PC-3 (cell line): ENCODE measurements at regions not wholly inside any gene's neighbourhood (a gene's known extent, or its start where the extent isn't known, plus 50 kb on each side); places are given as distances from the start of the nearest gene placed in this dataset.

Source experiments
- EZH2 ChIP-seq: fragments of 300-600 bp; sonication (generic); IDR thresholded peaks from one replicate; pipeline ENCODE4 v1.6.1; 2017; ENCODE audit warnings: antibody characterized with exemption, mild to moderate bottlenecking, low read length; ENCODE audit not compliant: unreplicated experiment
- TF ChIP-seq, protein P1 (sequence below): fragments of 300-600 bp; sonication (generic); conservative IDR thresholded peaks from 2 replicates; pipeline ENCODE4 v1.5.1; 2017; ENCODE audit warnings: antibody characterized with exemption, low read depth, mild to moderate bottlenecking, low read length

GRCh38 chr4:126827669-126828068 is 805.1 kb upstream of the INTU start:
- TF ChIP-seq, protein P1, sequence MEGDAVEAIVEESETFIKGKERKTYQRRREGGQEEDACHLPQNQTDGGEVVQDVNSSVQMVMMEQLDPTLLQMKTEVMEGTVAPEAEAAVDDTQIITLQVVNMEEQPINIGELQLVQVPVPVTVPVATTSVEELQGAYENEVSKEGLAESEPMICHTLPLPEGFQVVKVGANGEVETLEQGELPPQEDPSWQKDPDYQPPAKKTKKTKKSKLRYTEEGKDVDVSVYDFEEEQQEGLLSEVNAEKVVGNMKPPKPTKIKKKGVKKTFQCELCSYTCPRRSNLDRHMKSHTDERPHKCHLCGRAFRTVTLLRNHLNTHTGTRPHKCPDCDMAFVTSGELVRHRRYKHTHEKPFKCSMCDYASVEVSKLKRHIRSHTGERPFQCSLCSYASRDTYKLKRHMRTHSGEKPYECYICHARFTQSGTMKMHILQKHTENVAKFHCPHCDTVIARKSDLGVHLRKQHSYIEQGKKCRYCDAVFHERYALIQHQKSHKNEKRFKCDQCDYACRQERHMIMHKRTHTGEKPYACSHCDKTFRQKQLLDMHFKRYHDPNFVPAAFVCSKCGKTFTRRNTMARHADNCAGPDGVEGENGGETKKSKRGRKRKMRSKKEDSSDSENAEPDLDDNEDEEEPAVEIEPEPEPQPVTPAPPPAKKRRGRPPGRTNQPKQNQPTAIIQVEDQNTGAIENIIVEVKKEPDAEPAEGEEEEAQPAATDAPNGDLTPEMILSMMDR, result no peak
- no peak for TF ChIP-seq EZH2
